GM12878 (cell line): ENCODE measurements at regions not wholly inside any gene's neighbourhood (a gene's known extent, or its start where the extent isn't known, plus 50 kb on each side); places are given as distances from the start of the nearest gene placed in this dataset.

Source experiments
- ATAC-seq: fragments of 200-7000 bp; cut with Tn5 transposase; 3 replicates; pipeline ENCODE4 v1.9.1; 2020; ENCODE audit warnings: mild to moderate bottlenecking, moderate library complexity
- BruUV-seq: library from RNA; stranded (reverse); fragments of 400-500 nt; replicated peaks from 2 replicates; lab custom pipeline; 2021; lab: Mats Ljungman, UMichigan
- CTCF ChIA-PET: fragments of 300-600 bp; sonication (Branson Sonifier 250); formaldehyde crosslinking; extraction: SDS; loops from one replicate; lab custom pipeline; 2021; ENCODE audit warnings: inconsistent platforms; lab: Yijun Ruan, JAX
- POLR2A ChIA-PET: fragments of 350-600 bp; formaldehyde crosslinking; extraction: SDS; loops from one replicate; lab custom pipeline; 2021; ENCODE audit warnings: inconsistent platforms; lab: Charles Lee
- RAD21 ChIA-PET: fragments of 300-600 bp; sonication (Branson Sonifier 250); formaldehyde crosslinking; loops from one replicate; lab custom pipeline; 2023; ENCODE audit warnings: antibody characterized with exemption; ENCODE audit not compliant: unreplicated experiment; lab: Charles Lee
- SMC1A ChIA-PET: fragments of 300-600 bp; sonication (Branson Sonifier 250); formaldehyde crosslinking; loops from one replicate; lab custom pipeline; 2023; ENCODE audit not compliant: unreplicated experiment, uncharacterized antibody; lab: Charles Lee
- DNase-seq: peaks from one replicate; pipeline ENCODE4 v3.0.0-alpha.2; 2011; ENCODE audit warnings: low read depth, low spot score
- FAIRE-seq: peaks from 3 replicates; lab custom pipeline; 2011; peaks lifted over from hg19 to GRCh38; lab: Jason Lieb, UNC
- H2AFZ ChIP-seq: 2 replicates; pipeline ENCODE4 v1.6.0; 2011; ENCODE audit warnings: low read depth, low read length, control low read depth; ENCODE audit not compliant: control insufficient read depth
- H3K27ac ChIP-seq: 2 replicates; pipeline ENCODE4 v1.5.1; 2011; ENCODE audit warnings: control low read depth; ENCODE audit not compliant: control insufficient read depth, insufficient read depth
- H3K27me3 ChIP-seq, 2 experiments: replicated peaks in 1 of 2; 2 replicates each; pipeline versions ENCODE4 v1.6.0 to v1.6.1; 2011; ENCODE audit warnings: low read length in 1 of 2; ENCODE audit not compliant: control insufficient read depth in 2 of 2, insufficient read depth in 2 of 2
- H3K36me3 ChIP-seq, 2 experiments: 2 replicates each; pipeline ENCODE4 v1.5.1; 2011; ENCODE audit warnings: low read length in 1 of 2; ENCODE audit not compliant: control insufficient read depth in 2 of 2, insufficient read depth in 2 of 2
- H3K4me1 ChIP-seq: 2 replicates; pipeline ENCODE4 v1.6.1; 2011; ENCODE audit warnings: mild to moderate bottlenecking, low read length, moderate library complexity, mixed read lengths; ENCODE audit not compliant: control insufficient read depth, insufficient read depth
- H3K4me2 ChIP-seq: 2 replicates; pipeline ENCODE4 v1.6.0; 2011; ENCODE audit warnings: control low read depth; ENCODE audit not compliant: control insufficient read depth, insufficient read depth
- H3K4me3 ChIP-seq: fragments of 200-600 bp; sonication (generic); 2 replicates; pipeline ENCODE4 v1.5.1; 2016
- H3K79me2 ChIP-seq: 2 replicates; pipeline ENCODE4 v1.6.0; 2011; ENCODE audit warnings: low read length; ENCODE audit not compliant: control insufficient read depth, insufficient read depth
- H3K9ac ChIP-seq: 2 replicates; pipeline ENCODE4 v1.8.0; 2011; ENCODE audit warnings: low read length, control low read depth, mixed read lengths; ENCODE audit not compliant: control insufficient read depth, insufficient read depth
- H3K9me3 ChIP-seq: replicated peaks from 3 replicates; pipeline ENCODE4 v1.5.1; 2011; ENCODE audit warnings: mild to moderate bottlenecking, low read length; ENCODE audit not compliant: control insufficient read depth, insufficient read depth
- H4K20me1 ChIP-seq: 2 replicates; pipeline ENCODE4 v1.6.0; 2011; ENCODE audit not compliant: control insufficient read depth, insufficient read depth
- BACH1 ChIP-seq: fragments of 450-650 bp; IDR thresholded peaks from 2 replicates; pipeline ENCODE4 v1.6.1; 2017; ENCODE audit warnings: mild to moderate bottlenecking, borderline replicate concordance
- EED ChIP-seq: sonication (generic); IDR thresholded peaks from 2 replicates; pipeline ENCODE4 v1.6.1; 2016; ENCODE audit warnings: antibody characterized with exemption, low read depth
- FOS ChIP-seq: IDR thresholded peaks from 3 replicates; pipeline ENCODE4 v1.6.1; 2011; ENCODE audit warnings: borderline replicate concordance; ENCODE audit not compliant: insufficient read length; ENCODE audit errors: extremely low read depth
- IKZF1 ChIP-seq: fragments of 450-650 bp; conservative IDR thresholded peaks from 2 replicates; pipeline ENCODE4 v1.6.1; 2017; ENCODE audit warnings: antibody characterized with exemption, mild to moderate bottlenecking
- KDM1A ChIP-seq: fragments of 200-600 bp; sonication (generic); IDR thresholded peaks from 2 replicates; pipeline ENCODE4 v1.6.1; 2016; ENCODE audit warnings: borderline replicate concordance
- NFIC ChIP-seq: IDR thresholded peaks from 2 replicates; pipeline ENCODE4 v1.6.1; 2012; ENCODE audit warnings: low read depth, mild to moderate bottlenecking, inconsistent platforms, low read length, moderate library complexity
- NFXL1 ChIP-seq: fragments of 450-650 bp; IDR thresholded peaks from 2 replicates; pipeline ENCODE4 v1.6.1; 2017; ENCODE audit warnings: antibody characterized with exemption, mild to moderate bottlenecking, borderline replicate concordance
- NR2F1 ChIP-seq: fragments of 450-650 bp; conservative IDR thresholded peaks from 2 replicates; pipeline ENCODE4 v1.6.1; 2017; ENCODE audit warnings: mild to moderate bottlenecking
- RB1 ChIP-seq: fragments of 450-650 bp; formaldehyde crosslinking; IDR thresholded peaks from 2 replicates; pipeline ENCODE4 v1.6.1; 2017; ENCODE audit warnings: mild to moderate bottlenecking, borderline replicate concordance
- ZNF384 ChIP-seq: IDR thresholded peaks from 2 replicates; pipeline ENCODE4 v1.6.1; 2012; ENCODE audit warnings: low read depth, mild to moderate bottlenecking, low read length, improper control_type of control experiment, borderline replicate concordance
- WGBS: methylation state at CpG from one replicate; pipeline ENCODE4 v1.1.6; 2016; ENCODE audit warnings: low lambda C conversion rate; ENCODE audit not compliant: insufficient replicate concordance, insufficient coverage; ENCODE audit errors: missing lambda C conversion rate; 5-methylcytosine and 5-hydroxymethylcytosine counted together
- in situ Hi-C: fragments of 300-500 bp; cut with MboI; formaldehyde crosslinking; loops from 9 replicates; pipeline ENCODE4 v1.14.3; 2018; ENCODE audit warnings: mixed read lengths
- intact Hi-C: fragments of 100-400 bp; cut with micrococcal nuclease; formaldehyde crosslinking; loops from one replicate; pipeline ENCODE4 v1.14.2; 2022; ENCODE audit not compliant: unreplicated experiment
- TF ChIP-seq, protein P1 (sequence below): IDR thresholded peaks from 2 replicates; pipeline ENCODE4 v1.6.1; 2012; ENCODE audit warnings: low read depth, low read length, improper control_type of control experiment
- TF ChIP-seq, protein P2 (sequence below): IDR thresholded peaks from 2 replicates; pipeline ENCODE4 v1.6.1; 2011; ENCODE audit warnings: borderline replicate concordance, low read depth, mild to moderate bottlenecking, moderate library complexity, low read length; ENCODE audit not compliant: insufficient read depth, poor library complexity, severe bottlenecking
- TF ChIP-seq, protein P3 (sequence below): IDR thresholded peaks from 2 replicates; pipeline ENCODE4 v1.6.1; 2012; ENCODE audit warnings: low read length, inconsistent platforms
- TF ChIP-seq, protein P4 (sequence below): fragments of 450-650 bp; IDR thresholded peaks from 2 replicates; pipeline ENCODE4 v1.6.1; 2017; ENCODE audit warnings: low read depth, mild to moderate bottlenecking, moderate library complexity
- TF ChIP-seq, protein P5 (sequence below): IDR thresholded peaks from 2 replicates; pipeline ENCODE4 v1.6.1; 2011; ENCODE audit warnings: low read depth, mild to moderate bottlenecking, low read length, moderate library complexity, borderline replicate concordance; ENCODE audit errors: extremely low read depth

DNA sequence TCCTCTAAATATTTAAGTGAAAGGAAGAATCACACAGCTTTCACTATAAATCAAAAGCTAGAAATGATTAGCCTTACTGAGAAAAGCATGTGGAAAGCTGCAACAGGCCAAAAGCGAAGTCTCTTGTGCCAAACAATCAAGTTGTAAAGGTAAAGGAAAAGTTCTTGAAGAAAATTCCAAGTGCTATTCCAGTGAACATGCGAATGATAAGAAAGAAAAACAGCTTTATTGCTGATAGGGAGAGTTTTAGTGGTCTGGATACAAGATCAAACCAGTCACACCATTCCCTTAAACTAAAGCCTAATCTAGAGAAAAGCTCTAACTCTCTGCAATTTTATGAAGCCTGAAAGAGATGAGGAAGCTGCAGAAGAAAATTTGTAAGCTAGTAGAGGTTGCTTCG lies 190.9 kb downstream of the BTG1 start (continued):
- TF ChIP-seq ZNF384: no peak

DNA sequence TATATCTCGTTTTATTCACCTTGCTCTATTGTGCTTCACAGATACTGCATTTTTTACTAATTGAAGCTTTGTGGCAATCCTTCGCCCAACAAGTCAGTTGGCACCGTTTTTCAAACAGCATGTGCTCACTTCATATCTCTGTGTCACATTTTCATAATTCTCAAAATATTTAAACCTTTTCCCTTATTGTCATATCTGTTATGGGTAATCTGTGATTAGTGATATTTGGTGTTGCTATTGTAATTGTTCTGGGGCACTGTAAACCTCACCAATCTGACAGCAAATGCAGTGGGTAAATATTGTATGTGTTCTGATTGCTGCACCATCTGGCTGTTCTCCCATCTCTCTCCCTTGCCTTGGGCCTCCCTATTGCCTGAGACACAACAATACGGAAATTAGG lies 191.3 kb downstream of the BTG1 start:
- RAD21 ChIA-PET: no interaction called here
- in situ Hi-C loops: no loop called here
- 46% methylated on average over 4 of the region's 4 CpGs for WGBS
- TF ChIP-seq, protein P1, sequence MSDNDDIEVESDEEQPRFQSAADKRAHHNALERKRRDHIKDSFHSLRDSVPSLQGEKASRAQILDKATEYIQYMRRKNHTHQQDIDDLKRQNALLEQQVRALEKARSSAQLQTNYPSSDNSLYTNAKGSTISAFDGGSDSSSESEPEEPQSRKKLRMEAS: no peak
- TF ChIP-seq NFIC (no peak), KDM1A (no peak), FOS (no peak), RB1 (no peak), EED (no peak), NR2F1 (no peak), NFXL1 (no peak), IKZF1 (no peak), BACH1 (no peak)
- TF ChIP-seq, protein P2, sequence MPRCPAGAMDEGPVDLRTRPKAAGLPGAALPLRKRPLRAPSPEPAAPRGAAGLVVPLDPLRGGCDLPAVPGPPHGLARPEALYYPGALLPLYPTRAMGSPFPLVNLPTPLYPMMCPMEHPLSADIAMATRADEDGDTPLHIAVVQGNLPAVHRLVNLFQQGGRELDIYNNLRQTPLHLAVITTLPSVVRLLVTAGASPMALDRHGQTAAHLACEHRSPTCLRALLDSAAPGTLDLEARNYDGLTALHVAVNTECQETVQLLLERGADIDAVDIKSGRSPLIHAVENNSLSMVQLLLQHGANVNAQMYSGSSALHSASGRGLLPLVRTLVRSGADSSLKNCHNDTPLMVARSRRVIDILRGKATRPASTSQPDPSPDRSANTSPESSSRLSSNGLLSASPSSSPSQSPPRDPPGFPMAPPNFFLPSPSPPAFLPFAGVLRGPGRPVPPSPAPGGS: no peak
- TF ChIP-seq, protein P3, sequence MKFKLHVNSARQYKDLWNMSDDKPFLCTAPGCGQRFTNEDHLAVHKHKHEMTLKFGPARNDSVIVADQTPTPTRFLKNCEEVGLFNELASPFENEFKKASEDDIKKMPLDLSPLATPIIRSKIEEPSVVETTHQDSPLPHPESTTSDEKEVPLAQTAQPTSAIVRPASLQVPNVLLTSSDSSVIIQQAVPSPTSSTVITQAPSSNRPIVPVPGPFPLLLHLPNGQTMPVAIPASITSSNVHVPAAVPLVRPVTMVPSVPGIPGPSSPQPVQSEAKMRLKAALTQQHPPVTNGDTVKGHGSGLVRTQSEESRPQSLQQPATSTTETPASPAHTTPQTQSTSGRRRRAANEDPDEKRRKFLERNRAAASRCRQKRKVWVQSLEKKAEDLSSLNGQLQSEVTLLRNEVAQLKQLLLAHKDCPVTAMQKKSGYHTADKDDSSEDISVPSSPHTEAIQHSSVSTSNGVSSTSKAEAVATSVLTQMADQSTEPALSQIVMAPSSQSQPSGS: no peak
- TF ChIP-seq, protein P4, sequence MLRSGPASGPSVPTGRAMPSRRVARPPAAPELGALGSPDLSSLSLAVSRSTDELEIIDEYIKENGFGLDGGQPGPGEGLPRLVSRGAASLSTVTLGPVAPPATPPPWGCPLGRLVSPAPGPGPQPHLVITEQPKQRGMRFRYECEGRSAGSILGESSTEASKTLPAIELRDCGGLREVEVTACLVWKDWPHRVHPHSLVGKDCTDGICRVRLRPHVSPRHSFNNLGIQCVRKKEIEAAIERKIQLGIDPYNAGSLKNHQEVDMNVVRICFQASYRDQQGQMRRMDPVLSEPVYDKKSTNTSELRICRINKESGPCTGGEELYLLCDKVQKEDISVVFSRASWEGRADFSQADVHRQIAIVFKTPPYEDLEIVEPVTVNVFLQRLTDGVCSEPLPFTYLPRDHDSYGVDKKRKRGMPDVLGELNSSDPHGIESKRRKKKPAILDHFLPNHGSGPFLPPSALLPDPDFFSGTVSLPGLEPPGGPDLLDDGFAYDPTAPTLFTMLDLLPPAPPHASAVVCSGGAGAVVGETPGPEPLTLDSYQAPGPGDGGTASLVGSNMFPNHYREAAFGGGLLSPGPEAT: no peak
- TF ChIP-seq, protein P5, sequence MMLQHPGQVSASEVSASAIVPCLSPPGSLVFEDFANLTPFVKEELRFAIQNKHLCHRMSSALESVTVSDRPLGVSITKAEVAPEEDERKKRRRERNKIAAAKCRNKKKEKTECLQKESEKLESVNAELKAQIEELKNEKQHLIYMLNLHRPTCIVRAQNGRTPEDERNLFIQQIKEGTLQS: no peak

More for the DNA sequence above, 191.3 kb downstream of the BTG1 start:
- no peak for ATAC-seq
- no peak for FAIRE-seq
- Histone ChIP-seq H2AFZ (no peak overlapping the region), H3K9me3 (peaks cover 2% of the 10 kb centered on the region; the same call in 1 of the 3 replicates), H3K79me2 (no peaks in the 10 kb centered on the region), H3K27ac (no peak overlapping the region), H3K4me1 (no peaks in the 10 kb centered on the region), H3K4me2 (no peak overlapping the region), H3K27me3 (no peaks in the 10 kb centered on the region), H3K4me3 (no peak overlapping the region), H4K20me1 (no peaks in the 10 kb centered on the region), H3K36me3 (no peaks in the 10 kb centered on the region), H3K9ac (no peak overlapping the region)
- POLR2A ChIA-PET: no interaction called here
- intact Hi-C loops: no loop called here
- CTCF ChIA-PET: interaction anchor here (1.7 kb wide), 1 partner anchor 14 kb away, joined by 5 read pairs; no protein-coding TSS in a partner anchor
- SMC1A ChIA-PET: interaction anchor here (1.2 to 1.3 kb wide), 2 partner anchors 14 to 143 kb away, joined by 3 to 6 read pairs; no protein-coding TSS in a partner anchor
- no TSS peak for BruUV-seq
- no peak for DNase-seq
